ENCODE measurements at regions not wholly inside any gene's neighbourhood (a gene's known extent, or its start where the extent isn't known, plus 50 kb on each side); places are given as distances from the start of the nearest gene placed in this dataset.

DNA sequence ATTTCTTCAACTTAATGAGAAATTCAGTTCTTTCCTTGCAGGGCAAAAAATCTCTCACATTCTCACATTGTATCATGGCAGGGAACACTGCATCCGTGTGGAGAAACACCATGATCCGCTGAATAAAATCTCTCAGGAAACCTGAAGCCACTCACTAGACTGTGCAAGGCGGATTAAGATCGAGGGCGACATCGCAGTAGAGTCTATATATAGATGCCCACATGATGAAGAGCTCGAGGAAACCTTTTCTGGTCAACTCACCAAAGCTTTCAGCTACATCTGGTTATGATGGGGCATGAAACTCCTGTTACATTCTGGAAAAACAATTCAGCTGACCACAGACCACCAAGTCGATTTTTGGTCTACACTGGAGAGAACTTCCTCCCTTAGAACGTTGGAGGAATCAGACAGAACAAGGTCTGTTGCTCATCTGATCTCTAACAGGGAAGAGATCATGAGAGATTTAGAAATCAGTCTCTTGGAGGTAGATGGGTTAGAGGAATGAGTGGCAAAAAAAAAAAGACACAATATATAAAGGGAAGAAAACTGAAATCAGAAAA lies 162.9 kb upstream of the ZNF516 start:
- Histone ChIP-seq H3F3A (ENCODE audit: insufficient read depth, low read length) (no peaks in the 10 kb centered on the region), H3K9ac (ENCODE audit: low read length) (no peak overlapping the region), H3K4me1 (ENCODE audit: insufficient read depth, low read length, severe bottlenecking) (no peaks in the 10 kb centered on the region), H3K9me2 (ENCODE audit: low read depth, low read length) (no peaks in the 10 kb centered on the region), H4K20me1 (ENCODE audit: insufficient read depth, low read length) (no peaks in the 10 kb centered on the region), H2AFZ (ENCODE audit: low read length) (no peak overlapping the region), H3K4me3 (ENCODE audit: low read depth, low read length, poor library complexity, severe bottlenecking) (no peak overlapping the region), H3K27me3 (ENCODE audit: insufficient read depth, low read length) (no peaks in the 10 kb centered on the region), H3K4me2 (ENCODE audit: low read length) (no peak overlapping the region), H3K79me2 (ENCODE audit: insufficient read depth, low read length) (no peaks in the 10 kb centered on the region), H3K36me3 (ENCODE audit: insufficient read depth, low read length) (no peaks in the 10 kb centered on the region), H3K9me3 (ENCODE audit: low read length) (no peaks in the 10 kb centered on the region), H3K27ac (ENCODE audit: low read depth, low read length, poor library complexity, severe bottlenecking) (no peak overlapping the region)
- TF ChIP-seq EZH2 (IDR thresholded peaks at IDR 0.05; ENCODE audit: borderline replicate concordance, low read length) (no peak), CTCF (IDR thresholded peaks at IDR 0.05; ENCODE audit: low read length) (no peak)

GRCh38 chr18:76656925-76657827 lies 162.1 kb upstream of the ZNF516 start:
- Histone ChIP-seq H3F3A (ENCODE audit: insufficient read depth, low read length) (no peaks in the 10 kb centered on the region), H3K9ac (ENCODE audit: low read length) (no peak overlapping the region), H3K27me3 (ENCODE audit: insufficient read depth, low read length) (no peaks in the 10 kb centered on the region), H3K4me1 (ENCODE audit: insufficient read depth, low read length, severe bottlenecking) (no peaks in the 10 kb centered on the region), H3K4me2 (ENCODE audit: low read length) (no peak overlapping the region), H3K79me2 (ENCODE audit: insufficient read depth, low read length) (no peaks in the 10 kb centered on the region), H3K9me3 (ENCODE audit: low read length) (no peaks in the 10 kb centered on the region), H4K20me1 (ENCODE audit: insufficient read depth, low read length) (no peaks in the 10 kb centered on the region), H3K9me2 (ENCODE audit: low read depth, low read length) (no peaks in the 10 kb centered on the region), H3K36me3 (ENCODE audit: insufficient read depth, low read length) (no peaks in the 10 kb centered on the region), H3K4me3 (ENCODE audit: low read depth, low read length, poor library complexity, severe bottlenecking) (no peak overlapping the region), H3K27ac (ENCODE audit: low read depth, low read length, poor library complexity, severe bottlenecking) (no peak overlapping the region), H2AFZ (ENCODE audit: low read length) (no peak overlapping the region)
- TF ChIP-seq EZH2 (IDR thresholded peaks at IDR 0.05; ENCODE audit: borderline replicate concordance, low read length) (no peak), CTCF (IDR thresholded peaks at IDR 0.05; ENCODE audit: low read length) (no peak)

DNA sequence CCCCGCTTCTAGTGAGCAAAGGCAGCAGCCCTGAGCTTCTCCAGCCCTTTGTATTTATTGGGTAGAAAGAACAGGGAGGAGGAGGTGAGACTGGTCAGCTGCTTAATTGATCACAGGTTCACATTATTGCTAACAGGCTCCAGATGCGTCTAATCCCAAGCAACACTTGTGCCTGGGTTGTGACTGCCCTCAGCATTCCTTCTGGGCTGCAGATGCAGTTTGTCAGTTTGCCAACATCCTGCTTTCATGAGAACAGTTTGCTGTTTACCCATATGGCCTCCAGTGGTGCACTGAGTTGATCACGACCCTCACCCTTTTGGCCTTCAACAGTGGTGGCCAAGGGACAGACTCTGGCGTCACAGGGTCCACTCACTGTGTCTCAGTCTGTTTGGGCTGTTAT lies 159.5 kb upstream of the ZNF516 start:
- Histone ChIP-seq H4K20me1 (ENCODE audit: insufficient read depth, low read length) (no peaks in the 10 kb centered on the region), H3K4me2 (ENCODE audit: low read length) (no peak overlapping the region), H3K79me2 (ENCODE audit: insufficient read depth, low read length) (no peaks in the 10 kb centered on the region), H2AFZ (ENCODE audit: low read length) (no peak overlapping the region), H3K4me3 (ENCODE audit: low read depth, low read length, poor library complexity, severe bottlenecking) (no peak overlapping the region), H3K4me1 (ENCODE audit: insufficient read depth, low read length, severe bottlenecking) (no peaks in the 10 kb centered on the region), H3K9me2 (ENCODE audit: low read depth, low read length) (no peaks in the 10 kb centered on the region), H3K9me3 (ENCODE audit: low read length) (no peaks in the 10 kb centered on the region), H3K9ac (ENCODE audit: low read length) (no peak overlapping the region), H3K27me3 (ENCODE audit: insufficient read depth, low read length) (no peaks in the 10 kb centered on the region), H3K27ac (ENCODE audit: low read depth, low read length, poor library complexity, severe bottlenecking) (no peak overlapping the region), H3F3A (ENCODE audit: insufficient read depth, low read length) (no peaks in the 10 kb centered on the region), H3K36me3 (ENCODE audit: insufficient read depth, low read length) (no peaks in the 10 kb centered on the region)
- TF ChIP-seq CTCF (IDR thresholded peaks at IDR 0.05; ENCODE audit: low read length) (no peak), EZH2 (IDR thresholded peaks at IDR 0.05; ENCODE audit: borderline replicate concordance, low read length) (no peak)
